Mesothelial cell of epicardium (in vitro differentiated cells): ENCODE measurements at regions not wholly inside any gene's neighbourhood (a gene's known extent, or its start where the extent isn't known, plus 50 kb on each side); places are given as distances from the start of the nearest gene placed in this dataset.

ENCODE experiments used
- DNase-seq, 2 experiments: peaks; one replicate each; pipeline ENCODE4 v3.0.0; 2021; ENCODE audit warnings: low spot score in 2 of 2; ENCODE audit not compliant: unreplicated experiment in 2 of 2
- H3K27ac Mint-ChIP-seq: 2 replicates; pipeline ENCODE4 v1.8.0; 2021; ENCODE audit warnings: mixed read lengths
- H3K27me3 Mint-ChIP-seq: 2 replicates; pipeline ENCODE4 v1.8.0; 2021; ENCODE audit warnings: low read depth, mixed read lengths
- H3K36me3 Mint-ChIP-seq: 2 replicates; pipeline ENCODE4 v1.8.0; 2021; ENCODE audit warnings: mixed read lengths
- H3K4me1 Mint-ChIP-seq: 2 replicates; pipeline ENCODE4 v1.8.0; 2021; ENCODE audit warnings: mixed read lengths
- H3K4me3 Mint-ChIP-seq: 2 replicates; pipeline ENCODE4 v1.8.0; 2021; ENCODE audit warnings: mild to moderate bottlenecking, moderate library complexity, mixed read lengths
- H3K9me3 Mint-ChIP-seq: 2 replicates; pipeline ENCODE4 v1.8.0; 2021; ENCODE audit warnings: mixed read lengths
- CTCF ChIP-seq: fragments of 200-600 bp; sonication (generic); IDR thresholded peaks from one replicate; pipeline ENCODE4 v1.5.0; 2021; ENCODE audit warnings: antibody characterized with exemption; ENCODE audit not compliant: unreplicated experiment

GRCh38 chr5:22918511-22918910 is 65.4 kb upstream of the CDH12 start:
- Mint-ChIP-seq H3K27me3 (no peaks in the 10 kb centered on the region), H3K27ac (no peak overlapping the region), H3K4me1 (no peaks in the 10 kb centered on the region), H3K9me3 (no peaks in the 10 kb centered on the region), H3K36me3 (no peaks in the 10 kb centered on the region), H3K4me3 (no peak overlapping the region)
- no peak for TF ChIP-seq CTCF
- no peak for DNase-seq

DNA sequence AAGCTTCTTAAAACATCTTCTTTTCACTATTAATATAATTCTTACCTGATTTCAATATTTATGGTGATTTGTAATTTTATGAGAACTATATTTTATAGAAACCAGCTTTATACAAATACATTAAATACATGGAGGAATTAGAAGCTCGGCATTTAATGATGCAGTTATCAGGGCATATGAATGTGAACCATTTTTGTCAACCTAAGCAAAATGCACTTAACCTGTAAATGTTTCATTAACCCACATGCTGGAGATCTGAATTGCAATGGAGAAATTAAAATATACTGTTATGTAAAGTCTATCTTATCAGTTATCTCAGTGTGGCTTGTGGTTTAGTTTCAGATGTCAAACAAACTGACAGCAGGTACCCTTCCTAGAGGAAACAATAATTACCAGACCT is 63.2 kb upstream of the CDH12 start:
- Mint-ChIP-seq H3K36me3 (no peaks in the 10 kb centered on the region), H3K27ac (no peak overlapping the region), H3K4me1 (no peaks in the 10 kb centered on the region), H3K27me3 (no peaks in the 10 kb centered on the region), H3K4me3 (no peak overlapping the region), H3K9me3 (no peaks in the 10 kb centered on the region)
- TF ChIP-seq CTCF: no peak
- DNase-seq: no peak

DNA sequence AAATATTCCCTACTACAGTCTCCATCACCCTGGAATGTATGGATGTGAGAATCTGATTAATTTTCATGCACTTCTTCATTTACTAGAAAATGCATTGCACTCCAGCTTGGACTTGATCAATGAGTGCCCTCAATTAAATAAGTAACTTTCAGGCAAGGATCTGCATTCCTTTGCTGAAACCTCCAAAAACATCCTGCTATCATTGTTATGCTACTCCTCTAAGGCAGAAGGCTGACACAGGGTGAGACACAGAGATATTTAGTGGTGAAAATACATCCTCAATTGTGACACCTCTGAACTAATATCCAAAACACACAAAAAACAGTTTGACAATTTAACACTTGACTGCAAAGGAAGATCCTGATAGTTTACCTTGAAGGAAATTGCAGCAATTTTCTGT is 57.9 kb upstream of the CDH12 start:
- no peaks in the 10 kb centered on the region for H3K27me3 Mint-ChIP-seq
- no peak for DNase-seq
- H3K4me3 Mint-ChIP-seq: no peak overlapping the region
- no peak overlapping the region for H3K27ac Mint-ChIP-seq
- peaks cover 12% of the 10 kb centered on the region for H3K4me1 Mint-ChIP-seq
- no peak for TF ChIP-seq CTCF
- H3K9me3 Mint-ChIP-seq: no peaks in the 10 kb centered on the region
- no peaks in the 10 kb centered on the region for H3K36me3 Mint-ChIP-seq

- no peaks in the 10 kb centered on the region for H3K9me3 Mint-ChIP-seq
- no peak for DNase-seq
Measured at GRCh38 chr5:22910523-22910922, 57.4 kb upstream of the CDH12 start.

GRCh38 chr5:22908586-22908985 is 55.4 kb upstream of the CDH12 start:
- Mint-ChIP-seq H3K27ac (no peak overlapping the region), H3K4me1 (peaks cover 12% of the 10 kb centered on the region), H3K9me3 (no peaks in the 10 kb centered on the region), H3K27me3 (no peaks in the 10 kb centered on the region), H3K36me3 (no peaks in the 10 kb centered on the region), H3K4me3 (no peak overlapping the region)
- TF ChIP-seq CTCF: no peak
- DNase-seq: no peak

More at GRCh38 chr5:22910523-22910922, 57.4 kb upstream of the CDH12 start:
- Mint-ChIP-seq H3K4me1 (peaks cover 12% of the 10 kb centered on the region), H3K27ac (no peak overlapping the region), H3K4me3 (no peak overlapping the region), H3K36me3 (no peaks in the 10 kb centered on the region), H3K27me3 (no peaks in the 10 kb centered on the region)
- TF ChIP-seq CTCF: no peak

GRCh38 chr5:22908129-22908528 is 55.0 kb upstream of the CDH12 start:
- no peak for DNase-seq
- Mint-ChIP-seq H3K4me1 (peaks cover 12% of the 10 kb centered on the region), H3K9me3 (no peaks in the 10 kb centered on the region), H3K27me3 (no peaks in the 10 kb centered on the region), H3K36me3 (no peaks in the 10 kb centered on the region), H3K27ac (no peak overlapping the region), H3K4me3 (no peak overlapping the region)
- no peak for TF ChIP-seq CTCF
